ENCODE measurements at regions not wholly inside any gene's neighbourhood (a gene's known extent, or its start where the extent isn't known, plus 50 kb on each side); places are given as distances from the start of the nearest gene placed in this dataset.
"Not testable (repeated sequence)": the region's sequence is repeated elsewhere in the genome, so short reads cannot be mapped to it uniquely, and the experiment has no call there.

DNA sequence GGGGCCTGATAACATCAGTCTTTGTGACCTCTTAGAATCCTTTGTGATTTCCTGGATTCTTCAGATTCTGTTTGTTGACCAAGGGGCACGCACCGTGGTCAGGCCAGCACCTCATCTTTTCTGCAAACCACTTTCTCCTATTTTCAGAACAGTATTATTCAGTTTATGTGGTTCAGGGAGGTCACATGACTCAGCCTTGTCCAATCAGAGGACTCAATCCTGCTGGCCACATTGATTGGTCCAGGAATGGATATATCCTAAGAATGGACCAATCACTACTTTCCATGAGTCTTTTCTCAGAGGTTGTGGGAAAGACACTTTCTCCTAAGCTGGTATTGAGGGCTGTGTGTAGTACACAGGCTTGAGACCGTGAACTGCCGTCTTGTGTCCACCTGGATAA lies 123.1 kb upstream of the EEF2KMT start:
- TF ChIP-seq, protein P1, sequence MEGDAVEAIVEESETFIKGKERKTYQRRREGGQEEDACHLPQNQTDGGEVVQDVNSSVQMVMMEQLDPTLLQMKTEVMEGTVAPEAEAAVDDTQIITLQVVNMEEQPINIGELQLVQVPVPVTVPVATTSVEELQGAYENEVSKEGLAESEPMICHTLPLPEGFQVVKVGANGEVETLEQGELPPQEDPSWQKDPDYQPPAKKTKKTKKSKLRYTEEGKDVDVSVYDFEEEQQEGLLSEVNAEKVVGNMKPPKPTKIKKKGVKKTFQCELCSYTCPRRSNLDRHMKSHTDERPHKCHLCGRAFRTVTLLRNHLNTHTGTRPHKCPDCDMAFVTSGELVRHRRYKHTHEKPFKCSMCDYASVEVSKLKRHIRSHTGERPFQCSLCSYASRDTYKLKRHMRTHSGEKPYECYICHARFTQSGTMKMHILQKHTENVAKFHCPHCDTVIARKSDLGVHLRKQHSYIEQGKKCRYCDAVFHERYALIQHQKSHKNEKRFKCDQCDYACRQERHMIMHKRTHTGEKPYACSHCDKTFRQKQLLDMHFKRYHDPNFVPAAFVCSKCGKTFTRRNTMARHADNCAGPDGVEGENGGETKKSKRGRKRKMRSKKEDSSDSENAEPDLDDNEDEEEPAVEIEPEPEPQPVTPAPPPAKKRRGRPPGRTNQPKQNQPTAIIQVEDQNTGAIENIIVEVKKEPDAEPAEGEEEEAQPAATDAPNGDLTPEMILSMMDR (IDR thresholded peaks at IDR 0.05): no peak
- no peak for TF ChIP-seq POLR2A (IDR thresholded peaks at IDR 0.05)
- intact Hi-C loops (cut with DNase I; ENCODE audit: low total_unique reads): no loop called here

DNA sequence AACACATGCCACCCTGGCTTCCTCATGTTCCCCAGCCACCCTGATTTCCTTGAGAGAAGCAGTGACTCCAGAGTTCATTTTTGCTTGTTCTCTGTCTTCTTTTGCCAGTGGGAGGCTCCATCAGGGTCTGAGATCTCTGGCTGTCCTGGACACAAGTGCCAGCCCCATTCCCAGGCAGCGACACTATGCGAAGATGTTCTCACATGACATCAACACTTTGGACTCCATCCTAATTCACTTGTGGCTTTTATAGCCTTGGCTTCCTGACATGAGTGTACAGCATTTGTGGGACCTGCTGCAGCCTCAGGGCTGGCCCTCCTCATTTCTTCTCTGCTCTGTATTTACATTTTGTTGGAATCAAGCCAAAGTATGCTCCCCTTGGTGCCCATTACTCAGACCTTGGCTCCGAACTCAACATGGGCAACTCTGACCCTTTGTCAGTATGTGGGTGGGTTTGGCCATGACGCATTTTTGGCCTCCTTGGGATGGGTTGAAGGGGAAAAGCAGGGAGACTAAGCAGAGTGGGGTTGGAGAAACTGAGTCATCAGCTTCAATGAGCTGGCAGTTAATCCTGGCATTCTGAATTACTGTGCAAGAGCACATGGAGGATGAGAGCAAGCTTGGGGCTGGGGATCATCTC lies 119.0 kb upstream of the EEF2KMT start:
- Histone ChIP-seq H3K4me3 (no peak overlapping the region), H3K36me3 (no peaks in the 10 kb centered on the region), H3K9me3 (no peaks in the 10 kb centered on the region), H3K27ac (no peak overlapping the region), H3K27me3 (no peaks in the 10 kb centered on the region), H3K4me1 (no peaks in the 10 kb centered on the region)
- no peak for TF ChIP-seq POLR2A (IDR thresholded peaks at IDR 0.05)
- TF ChIP-seq, protein P1 (IDR thresholded peaks at IDR 0.05): no peak
- DNase-seq: no peak
- intact Hi-C loops (cut with DNase I; ENCODE audit: low total_unique reads): no loop called here

More for the DNA sequence above, 123.1 kb upstream of the EEF2KMT start:
- H3K4me3 ChIP-seq: no peak overlapping the region
- no peaks in the 10 kb centered on the region for H3K36me3 ChIP-seq
- H3K27ac ChIP-seq: no peak overlapping the region
- no peaks in the 10 kb centered on the region for H3K9me3 ChIP-seq
- H3K27me3 ChIP-seq: no peaks in the 10 kb centered on the region
- no peaks in the 10 kb centered on the region for H3K4me1 ChIP-seq
- DNase-seq: no peak

DNA sequence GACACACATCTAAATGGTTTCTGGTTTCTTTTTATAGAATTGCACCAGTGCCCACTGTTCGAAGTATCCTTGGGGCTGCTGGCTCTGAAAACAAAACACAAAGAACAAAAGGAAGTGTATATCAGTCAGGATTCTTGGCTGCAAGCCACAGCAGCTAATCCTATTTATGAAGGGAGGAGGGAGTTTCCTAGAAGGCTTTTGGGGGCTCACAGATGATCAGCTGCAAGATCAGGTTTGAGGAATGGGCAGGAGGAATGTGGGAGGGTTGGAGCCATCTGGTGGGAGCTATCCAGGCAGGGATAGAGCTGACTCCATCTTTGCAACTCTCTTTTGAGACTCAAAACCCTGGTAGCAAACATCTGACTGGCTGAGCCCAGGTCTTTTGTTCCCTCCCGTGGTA lies 118.3 kb upstream of the EEF2KMT start:
- intact Hi-C loops (cut with DNase I; ENCODE audit: low total_unique reads): no loop called here
- Histone ChIP-seq H3K36me3 (no peaks in the 10 kb centered on the region), H3K4me3 (no peak overlapping the region), H3K4me1 (no peaks in the 10 kb centered on the region), H3K27me3 (no peaks in the 10 kb centered on the region), H3K27ac (no peak overlapping the region), H3K9me3 (no peaks in the 10 kb centered on the region)
- no peak for TF ChIP-seq POLR2A (IDR thresholded peaks at IDR 0.05)
- TF ChIP-seq, protein P1 (IDR thresholded peaks at IDR 0.05): no peak
- DNase-seq: no peak

DNA sequence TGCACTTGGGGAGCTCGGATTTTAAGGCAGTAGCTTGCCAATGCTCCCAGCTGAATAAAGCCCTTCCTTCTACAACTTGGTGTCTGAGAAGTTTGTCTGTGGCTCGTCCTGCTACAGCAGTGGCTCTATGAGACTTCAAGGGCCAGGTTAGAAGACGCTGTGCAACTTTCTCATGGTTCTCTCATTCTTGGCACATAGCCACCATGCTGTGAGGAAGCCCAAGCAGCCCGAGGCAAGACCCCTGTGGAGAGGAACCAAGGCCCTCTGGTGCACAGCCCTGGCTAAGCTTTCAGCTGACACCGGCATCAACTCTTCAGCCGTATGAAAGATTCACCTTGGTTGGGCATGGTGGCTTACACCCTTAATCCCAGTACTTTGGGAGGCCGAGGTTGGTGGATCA lies 116.9 kb upstream of the EEF2KMT start:
- TF ChIP-seq POLR2A (IDR thresholded peaks at IDR 0.05): no peak
- TF ChIP-seq, protein P1 (IDR thresholded peaks at IDR 0.05): no peak
- DNase-seq: no peak
- no peaks in the 10 kb centered on the region for H3K36me3 ChIP-seq
- no peak overlapping the region for H3K27ac ChIP-seq
- H3K4me3 ChIP-seq: no peak overlapping the region
- intact Hi-C loops (cut with DNase I; ENCODE audit: low total_unique reads): no loop called here
- H3K27me3 ChIP-seq: no peaks in the 10 kb centered on the region
- no peaks in the 10 kb centered on the region for H3K4me1 ChIP-seq
- H3K9me3 ChIP-seq: no peaks in the 10 kb centered on the region

DNA sequence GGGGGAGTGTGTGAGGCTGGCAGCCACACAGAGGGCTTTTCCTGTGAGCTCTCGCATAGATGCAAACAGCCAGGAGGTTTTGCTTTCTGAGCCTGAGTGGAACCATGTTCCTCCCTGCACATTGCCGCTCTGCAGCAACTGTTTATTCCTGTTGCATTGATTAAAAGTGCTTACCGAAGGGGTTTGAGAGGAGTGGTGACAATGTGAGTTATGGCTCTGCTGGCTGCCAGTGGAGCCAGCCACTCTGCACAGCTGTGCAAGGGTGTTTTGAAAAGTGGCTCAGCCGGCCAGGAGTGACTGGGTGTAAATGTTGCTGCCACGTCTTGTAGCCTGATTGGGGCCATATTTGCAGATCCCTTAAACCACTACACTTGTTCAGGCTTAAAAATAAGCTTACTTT lies 114.9 kb upstream of the EEF2KMT start:
- H3K27me3 ChIP-seq; DNase-seq; H3K4me1 ChIP-seq; H3K36me3 ChIP-seq; H3K27ac ChIP-seq; H3K9me3 ChIP-seq; H3K4me3 ChIP-seq; intact Hi-C loops (cut with DNase I; ENCODE audit: low total_unique reads): not testable (repeated sequence)

DNA sequence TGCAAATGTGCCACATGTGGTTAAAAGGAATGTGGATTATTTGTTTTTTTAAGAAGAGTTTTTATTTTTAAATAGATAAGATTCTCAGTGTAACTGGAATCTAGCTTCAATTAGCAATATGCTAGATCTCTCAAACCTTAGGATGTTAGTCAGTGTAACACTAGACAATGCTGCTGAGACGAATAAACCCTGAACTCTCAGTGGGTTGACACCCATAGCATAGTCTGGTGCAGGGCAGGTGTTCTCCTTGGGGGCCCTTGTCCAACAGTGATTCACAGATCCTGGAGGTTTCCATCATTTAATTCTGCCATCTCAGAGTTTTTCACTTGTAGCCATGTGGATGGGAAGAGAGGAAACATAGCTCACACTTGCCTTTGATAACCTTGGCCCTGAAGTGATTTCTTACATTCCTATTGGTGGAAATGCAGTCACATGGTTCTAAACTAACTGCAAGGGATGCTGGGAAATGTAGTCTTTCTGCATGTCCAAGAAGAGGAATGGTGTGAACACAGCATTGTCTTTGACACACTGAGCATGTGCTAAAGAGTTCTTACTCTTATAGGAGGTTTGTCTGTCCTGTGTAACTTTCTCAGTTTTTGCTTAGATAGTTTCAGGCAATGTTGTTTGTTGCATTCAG lies 110.4 kb upstream of the EEF2KMT start:
- H3K27me3 ChIP-seq; H3K36me3 ChIP-seq; H3K9me3 ChIP-seq; H3K4me3 ChIP-seq; intact Hi-C loops (cut with DNase I; ENCODE audit: low total_unique reads); H3K4me1 ChIP-seq; DNase-seq; H3K27ac ChIP-seq: not testable (repeated sequence)

Measured in uterus (tissue), 3 donors.